HG02981 (cell line): ENCODE measurements at regions not wholly inside any gene's neighbourhood (a gene's known extent, or its start where the extent isn't known, plus 50 kb on each side); places are given as distances from the start of the nearest gene placed in this dataset.

Experiments
- ATAC-seq: cut with Tn5 transposase; IDR thresholded peaks from one replicate; pipeline ENCODE4 v1.9.1; 2021; ENCODE audit warnings: mild to moderate bottlenecking, moderate library complexity; ENCODE audit not compliant: unreplicated experiment

DNA sequence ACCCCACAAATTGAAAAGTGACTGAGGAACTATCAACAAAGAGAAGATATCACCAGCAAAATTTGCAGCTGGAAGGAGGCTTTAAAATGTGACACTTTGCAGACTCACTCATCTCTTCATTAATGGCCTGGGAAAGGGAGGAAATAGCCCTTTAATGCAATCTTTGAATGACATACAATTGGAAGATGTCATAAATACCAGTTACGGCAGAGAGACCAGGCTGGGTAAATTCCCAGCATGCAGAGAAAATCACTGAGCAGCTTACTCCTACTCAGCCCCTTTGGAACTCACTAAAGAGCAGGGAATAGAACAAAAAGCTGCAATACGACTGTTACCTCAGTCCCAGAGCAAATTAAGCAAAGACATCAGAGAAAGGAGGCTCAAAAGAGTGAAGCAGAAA, 238.9 kb downstream of the HS3ST1 start:
- no peak for ATAC-seq

DNA sequence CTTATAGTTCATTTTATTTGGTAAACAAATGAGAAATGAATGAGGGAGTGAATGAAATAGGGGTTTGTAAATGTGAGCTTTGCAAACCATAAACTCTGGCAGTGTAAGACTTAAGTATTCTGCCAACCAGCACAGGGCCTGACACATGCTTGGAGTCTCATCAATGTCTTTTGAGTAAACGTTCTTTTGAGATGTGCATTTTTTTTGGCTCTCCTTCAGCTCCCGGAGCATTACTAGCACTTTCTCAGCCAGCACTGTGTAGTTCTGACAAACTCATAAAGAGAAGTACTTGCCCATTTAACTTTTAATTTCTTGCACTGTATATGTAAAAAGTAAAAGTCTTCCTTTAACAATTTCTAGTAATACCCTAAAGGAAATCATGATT, 245.3 kb downstream of the HS3ST1 start:
- no peak for ATAC-seq

DNA sequence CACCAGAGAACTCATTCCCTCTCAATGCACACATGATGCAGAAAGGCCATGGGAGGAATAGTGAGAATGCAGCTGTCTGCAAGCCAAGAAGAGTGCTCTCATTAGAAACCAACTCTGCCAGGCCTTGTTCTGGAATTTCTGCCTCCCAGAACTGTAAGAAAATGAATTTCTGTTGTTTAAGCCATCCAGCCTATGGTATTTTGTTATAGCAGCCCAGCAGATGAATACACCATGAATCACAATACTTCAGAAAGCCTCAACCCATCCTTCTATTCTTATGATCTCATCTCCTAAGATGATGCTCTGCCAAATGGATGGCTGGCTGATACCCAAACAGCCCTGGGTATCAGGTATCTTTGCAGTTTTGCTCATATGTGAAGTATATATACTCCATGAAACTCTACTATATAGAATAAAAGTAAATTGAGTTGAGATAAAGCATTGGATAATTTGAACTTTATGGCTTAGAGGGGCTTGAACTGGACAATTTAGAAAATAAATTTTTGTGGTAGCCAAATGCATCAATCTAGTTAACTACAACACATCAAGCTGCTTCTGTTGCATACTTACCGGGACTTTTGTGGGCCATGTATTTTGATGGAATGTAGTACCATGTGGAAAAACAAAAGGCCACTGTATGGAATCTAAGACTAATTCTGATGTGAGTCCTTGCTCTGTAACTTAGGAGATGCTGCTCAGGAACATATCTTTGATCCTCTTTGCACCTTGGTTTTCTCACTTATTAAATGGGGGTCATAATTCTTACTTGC, 245.9 kb downstream of the HS3ST1 start:
- ATAC-seq, result no peak

DNA sequence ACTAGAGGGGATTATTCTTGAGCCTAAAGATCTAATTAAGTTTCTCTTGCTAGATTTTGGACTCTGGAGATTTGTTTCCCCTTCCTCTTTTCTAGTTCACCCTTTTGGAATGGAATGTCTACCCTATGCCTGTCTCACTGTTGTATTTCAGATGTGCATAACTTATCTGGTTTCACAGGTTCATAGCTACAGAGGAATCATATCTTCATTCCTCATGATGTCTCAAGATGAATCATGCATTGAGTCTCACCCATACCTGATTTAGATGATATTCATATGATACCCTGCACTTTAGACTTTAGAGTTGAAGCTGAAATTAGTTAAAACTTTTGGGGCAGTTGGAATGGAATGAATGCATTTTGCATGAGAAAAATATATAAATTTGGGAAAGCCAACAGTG, 246.7 kb downstream of the HS3ST1 start:
- ATAC-seq, result no peak

DNA sequence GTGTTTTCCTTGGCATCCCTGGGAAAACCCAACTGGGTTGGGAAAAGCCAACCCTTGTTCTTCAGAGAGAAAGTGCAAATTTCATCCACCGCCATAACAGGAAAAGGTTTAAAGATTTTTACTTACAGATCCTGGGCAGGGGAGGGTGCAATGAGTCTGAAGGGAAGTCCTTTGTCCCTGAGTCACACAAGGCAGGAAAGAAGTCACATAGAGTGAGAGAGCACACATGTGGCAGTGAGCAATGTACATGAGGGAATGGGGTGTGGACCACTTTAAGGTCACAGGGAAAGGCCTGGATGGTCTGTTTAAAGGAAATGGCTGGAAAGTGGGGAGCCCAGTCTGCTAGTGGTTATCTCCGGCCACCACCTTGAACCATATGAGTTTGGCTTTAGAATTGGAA, 248.9 kb downstream of the HS3ST1 start:
- no peak for ATAC-seq

DNA sequence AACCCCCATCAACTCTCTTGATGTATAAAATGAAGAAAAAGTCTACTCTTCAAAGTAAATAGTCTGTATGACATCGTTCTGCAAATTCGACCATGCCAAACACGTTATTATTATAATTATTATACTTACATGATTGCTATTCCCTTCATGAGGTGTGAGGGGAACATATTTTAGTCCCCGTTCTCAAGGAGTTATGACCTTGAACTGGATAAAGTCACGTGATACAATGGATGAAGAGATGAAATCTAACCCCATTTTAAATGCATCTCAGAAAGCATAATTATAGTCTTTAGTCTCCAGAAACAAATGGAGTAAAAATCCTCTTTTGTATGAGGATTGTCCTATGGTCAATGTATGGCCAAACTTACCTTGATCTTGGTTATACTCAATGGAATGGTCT, 250.3 kb downstream of the HS3ST1 start:
- ATAC-seq, result no peak

DNA sequence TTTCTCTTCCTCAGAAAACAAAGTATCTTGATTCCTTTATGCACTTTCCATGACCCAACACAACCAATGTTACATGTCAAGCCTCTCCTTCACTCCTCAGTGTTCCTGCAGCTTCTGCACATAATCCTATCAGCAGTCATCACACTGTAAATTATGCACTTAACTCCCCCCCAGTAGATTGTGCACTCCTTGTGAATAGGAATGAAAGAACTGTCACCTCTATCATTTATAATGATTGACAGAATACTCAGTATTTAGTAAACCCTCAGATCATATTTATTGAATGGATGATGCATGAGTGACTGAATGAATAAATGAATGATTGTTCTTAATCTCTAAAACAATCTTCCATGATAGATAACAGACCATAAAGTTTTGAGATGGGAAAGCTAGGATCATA, 253.3 kb downstream of the HS3ST1 start:
- ATAC-seq, result no peak

DNA sequence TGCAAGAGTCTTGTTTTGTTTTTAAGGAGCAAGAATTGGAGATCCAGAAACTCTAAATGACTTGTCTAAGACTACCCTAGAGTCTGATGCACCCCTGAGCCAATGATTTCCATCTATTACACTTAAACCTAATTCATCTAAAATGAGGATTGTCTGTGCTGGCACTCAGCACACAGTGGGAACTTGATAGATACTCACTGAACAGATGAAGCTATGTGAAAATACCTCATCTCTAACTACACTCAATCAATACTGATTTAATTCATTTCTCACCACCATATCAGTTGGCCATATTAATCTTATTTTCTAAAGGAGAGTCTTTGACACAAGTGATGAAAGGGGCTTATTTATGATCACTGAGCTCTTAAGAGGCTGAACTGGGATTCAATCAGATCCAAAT, 262.1 kb downstream of the HS3ST1 start:
- no peak for ATAC-seq

DNA sequence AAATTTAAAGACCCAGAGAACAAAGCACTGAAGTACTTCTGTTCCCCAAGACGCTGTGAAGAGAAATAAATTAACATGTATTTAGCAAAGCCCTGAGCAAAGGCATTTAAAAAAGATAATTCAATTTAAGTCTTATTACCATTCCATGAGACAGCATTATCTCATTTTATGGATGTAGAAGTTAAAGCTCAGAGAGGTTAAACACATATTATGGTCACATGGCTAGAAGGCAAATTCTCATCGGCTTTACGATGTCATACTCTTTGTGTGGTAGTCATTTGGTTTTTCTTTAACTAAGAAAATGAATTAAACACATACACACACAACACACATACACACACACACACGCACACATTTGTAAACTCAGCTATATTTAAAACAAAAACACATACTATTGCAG, 262.7 kb downstream of the HS3ST1 start:
- no peak for ATAC-seq

DNA sequence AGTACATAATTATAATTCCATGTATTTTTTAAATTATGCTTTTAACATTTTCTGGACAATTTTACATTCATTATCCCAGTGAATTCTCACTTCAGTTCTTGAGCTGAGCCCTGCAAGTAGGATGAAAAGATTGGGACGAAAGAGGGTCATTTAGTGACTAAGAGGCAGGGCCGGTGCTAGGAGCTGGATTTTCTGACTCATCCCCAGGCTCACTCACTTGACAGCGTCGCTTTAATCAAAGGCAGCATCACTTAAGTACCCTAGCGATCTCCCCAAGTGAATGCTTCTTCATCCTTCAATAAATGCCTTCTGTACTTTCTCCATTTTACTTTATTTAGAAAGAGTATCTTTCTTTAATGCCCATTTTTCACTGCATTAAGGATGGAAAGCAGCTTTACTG, 263.6 kb downstream of the HS3ST1 start:
- ATAC-seq, result no peak

DNA sequence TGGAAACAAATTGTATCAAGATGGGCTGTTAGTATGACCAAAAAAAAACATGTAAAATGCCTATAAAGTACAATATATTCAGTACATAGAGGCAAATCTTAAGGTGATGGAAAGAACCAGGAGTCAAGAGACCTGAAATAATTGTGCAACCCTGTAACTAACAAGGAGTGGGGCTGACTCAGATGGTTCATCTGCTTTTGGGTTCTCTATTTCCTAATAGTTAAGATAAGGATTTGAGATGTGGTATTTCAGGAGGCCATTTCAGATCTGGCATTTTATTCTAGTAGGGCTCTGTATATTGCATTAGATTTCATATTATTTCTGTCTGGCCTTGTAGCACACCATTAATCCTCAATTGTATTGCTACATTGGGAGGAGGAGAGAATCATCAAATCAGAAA, 268.4 kb downstream of the HS3ST1 start:
- ATAC-seq, result no peak

DNA sequence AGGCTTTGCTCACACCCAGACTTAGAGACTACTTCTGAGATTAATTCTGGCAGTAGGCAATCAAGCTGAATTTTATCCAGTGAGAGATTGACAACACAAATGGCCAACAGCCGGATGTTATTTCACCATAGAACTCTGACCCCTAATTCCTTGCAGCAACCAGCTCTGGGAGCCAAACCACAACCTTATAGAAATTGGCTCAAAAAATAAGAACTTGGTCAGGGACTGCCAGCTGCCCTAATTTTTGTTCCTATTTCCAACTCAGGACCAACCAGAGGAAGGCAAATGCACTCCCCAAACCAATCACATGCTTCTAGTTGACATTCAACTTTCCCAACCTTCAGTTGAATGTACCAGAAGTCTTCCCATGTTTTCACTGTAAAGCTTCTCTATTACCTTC, 269.7 kb downstream of the HS3ST1 start:
- ATAC-seq, result no peak

DNA sequence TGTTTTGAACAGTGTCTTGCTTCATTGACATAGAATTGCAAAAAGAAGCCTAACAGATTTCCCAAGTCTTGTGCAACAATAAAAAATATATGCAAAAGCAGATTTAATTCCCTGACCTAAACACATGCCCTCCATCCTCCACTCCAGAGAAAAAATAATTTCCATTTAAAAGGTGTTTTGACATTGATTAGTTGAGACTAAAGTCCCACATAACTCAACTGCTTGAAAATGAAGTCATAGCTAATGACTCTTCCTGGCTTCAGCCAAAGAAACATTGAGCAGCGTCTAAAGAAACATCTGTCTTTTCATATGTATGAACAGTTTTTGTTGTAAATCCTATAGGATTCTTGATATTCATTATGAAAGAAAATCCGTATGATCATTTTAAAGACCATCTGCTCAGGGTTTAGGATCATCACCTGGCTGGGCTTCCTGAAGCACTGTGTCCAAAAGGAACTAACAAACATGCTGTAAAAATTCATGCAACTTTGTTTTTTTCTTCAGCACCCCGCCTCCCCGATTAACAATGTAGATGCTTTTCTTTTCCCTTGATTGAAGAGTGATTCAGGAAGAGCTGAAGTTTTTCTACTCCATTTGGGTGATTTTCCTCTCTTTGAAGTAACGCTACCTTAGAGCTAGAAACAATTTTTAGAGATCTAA, 273.4 kb downstream of the HS3ST1 start:
- ATAC-seq, result no peak

DNA sequence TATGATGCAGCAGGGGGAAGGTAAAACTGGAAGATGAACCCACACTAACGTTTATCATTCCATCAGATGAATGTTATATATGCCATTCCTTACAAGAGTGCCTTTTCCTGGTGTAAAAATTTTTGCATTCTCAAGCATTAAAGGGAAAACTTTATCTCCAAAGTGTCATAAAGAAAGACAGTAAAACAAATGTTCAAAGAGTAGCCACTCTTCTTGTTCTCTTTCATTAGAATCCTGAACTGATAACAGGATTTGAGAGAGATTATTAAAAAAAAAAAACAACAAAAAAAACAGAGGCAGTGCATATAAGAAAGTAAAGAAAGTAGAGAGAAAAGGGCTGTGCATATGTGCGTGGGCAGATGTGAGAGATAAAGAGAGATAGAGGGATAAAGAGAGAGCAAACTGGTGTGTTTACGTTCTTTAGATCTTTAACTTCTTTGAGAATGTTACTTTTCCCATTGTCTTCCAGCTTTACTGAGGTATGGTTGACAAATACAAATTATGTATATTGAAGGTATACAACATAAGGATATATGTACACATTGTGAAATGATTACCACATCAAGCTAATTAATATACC, 275.4 kb downstream of the HS3ST1 start:
- ATAC-seq, result no peak

DNA sequence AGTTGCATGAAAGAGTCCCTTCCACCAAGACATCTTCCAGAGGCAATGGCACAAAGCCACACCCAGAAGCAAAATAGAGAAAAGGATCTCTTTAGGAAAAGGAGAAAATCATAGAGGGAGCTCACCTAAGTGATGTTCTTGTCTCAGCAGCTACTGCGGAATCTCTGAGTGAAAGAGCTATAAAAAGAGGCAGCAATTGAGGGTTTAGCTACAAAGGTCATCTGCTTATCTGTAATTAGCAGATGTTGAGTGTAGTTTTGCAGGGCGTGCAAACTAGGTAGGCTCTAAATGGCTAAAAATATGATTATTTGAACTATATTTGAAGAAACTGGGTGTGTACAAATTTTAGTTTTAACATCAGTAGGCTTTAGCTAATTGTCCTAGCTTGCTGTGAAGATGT, 276.0 kb downstream of the HS3ST1 start:
- no peak for ATAC-seq

DNA sequence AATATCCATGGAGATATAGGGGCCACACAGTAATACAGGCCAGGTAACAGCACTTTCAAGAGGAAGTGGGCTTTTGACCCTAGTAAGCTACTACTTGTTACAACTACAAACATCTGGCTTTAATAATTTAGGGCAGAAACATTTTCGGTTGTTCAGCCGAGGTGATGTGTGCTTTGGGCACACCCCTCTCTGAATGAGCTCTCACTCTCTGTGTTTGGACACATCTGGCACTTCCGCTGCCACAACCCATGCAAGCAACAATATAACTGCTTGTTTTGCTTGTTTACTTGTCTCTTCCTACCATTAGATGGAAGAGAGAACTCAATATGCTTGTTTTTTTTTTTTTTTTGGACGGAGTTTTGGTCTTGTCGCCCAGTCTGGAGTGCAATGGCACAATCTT, 277.2 kb downstream of the HS3ST1 start:
- no peak for ATAC-seq

DNA sequence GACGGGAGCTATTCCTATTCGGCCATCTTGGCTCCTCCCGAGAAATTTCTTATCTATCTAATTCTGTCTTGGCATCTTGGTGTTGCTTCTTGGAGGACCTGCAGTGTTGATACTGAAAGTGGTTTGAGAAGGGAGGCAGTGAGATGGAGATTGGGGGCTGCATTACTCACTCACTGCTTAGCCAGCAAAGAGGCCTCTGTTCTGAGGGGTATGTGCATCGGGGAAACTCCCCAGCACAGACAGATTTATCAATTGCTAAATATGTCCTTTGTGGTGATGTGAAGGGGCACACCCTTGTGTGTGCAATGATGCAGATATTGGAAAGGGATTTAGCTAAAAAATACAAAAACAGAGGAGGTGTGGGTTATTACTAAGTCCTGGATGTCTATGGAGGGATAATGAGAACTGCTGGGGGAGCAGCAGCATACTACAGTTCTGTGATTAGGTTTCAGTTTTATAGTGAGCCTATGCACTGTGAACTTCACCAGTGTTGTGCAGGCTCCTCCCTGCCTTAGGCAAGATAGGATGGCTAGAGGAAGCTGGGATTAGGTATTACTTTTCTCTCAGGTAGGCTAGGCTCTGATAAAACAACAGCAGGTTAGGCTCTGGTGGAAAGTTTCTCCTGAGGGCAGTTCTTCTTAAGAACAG, 279.0 kb downstream of the HS3ST1 start:
- no peak for ATAC-seq

DNA sequence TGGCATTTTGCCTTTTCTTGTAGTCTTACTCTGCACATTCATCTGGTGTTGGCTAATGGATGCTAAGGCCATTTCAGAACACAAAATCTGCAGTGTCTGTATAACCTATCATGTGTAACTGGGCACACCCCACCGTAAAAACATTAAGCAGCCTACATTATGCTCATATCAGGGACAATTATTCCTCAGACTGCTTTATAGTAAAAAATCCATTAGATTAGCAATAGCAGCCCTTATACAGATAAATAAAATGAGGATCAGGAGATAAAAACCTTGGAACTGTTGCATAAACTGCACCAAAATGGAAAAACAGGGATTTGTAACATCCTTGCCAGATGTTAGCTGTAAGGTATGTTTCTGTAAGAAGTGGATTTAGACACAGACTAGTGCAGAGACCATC, 288.8 kb downstream of the HS3ST1 start:
- no peak for ATAC-seq

DNA sequence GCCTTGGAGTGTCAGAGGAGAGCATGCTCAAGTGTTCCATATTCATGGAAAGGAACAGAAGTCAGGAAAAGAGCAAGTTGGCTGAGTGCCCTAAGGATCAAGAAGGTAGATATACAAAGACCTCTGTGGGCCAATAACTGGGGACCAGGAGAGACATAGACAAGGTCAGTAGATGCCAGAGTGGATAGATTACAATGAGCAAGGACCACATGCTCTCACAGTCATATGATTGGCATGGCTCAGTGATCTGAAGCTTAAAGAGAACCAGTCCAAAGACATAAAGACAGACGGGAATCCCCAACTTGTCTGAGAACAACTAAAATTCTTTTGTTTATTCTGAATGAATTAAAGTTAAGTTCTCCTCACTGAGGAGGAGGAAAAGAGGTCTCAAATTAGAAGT, 289.7 kb downstream of the HS3ST1 start:
- ATAC-seq, result peak; percentile 51

DNA sequence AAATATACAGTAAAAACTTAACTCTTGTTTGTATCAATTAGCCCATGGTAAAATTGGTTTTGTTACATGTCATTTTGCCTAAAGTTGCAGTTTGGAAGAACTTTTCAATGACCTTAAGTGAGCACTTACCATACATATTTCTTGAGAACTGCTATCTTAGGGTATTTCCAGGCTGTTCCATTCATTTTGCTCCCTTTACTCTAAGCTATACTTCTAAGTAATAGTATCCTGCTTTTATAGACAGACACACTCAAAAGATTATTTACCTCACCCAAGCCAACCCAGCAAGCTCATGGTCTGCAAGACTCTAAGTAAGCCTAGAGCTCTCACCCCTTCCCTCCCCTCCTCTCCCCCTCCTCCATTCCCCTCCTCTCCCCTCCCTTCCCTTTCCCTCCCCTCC, 294.0 kb downstream of the HS3ST1 start:
- ATAC-seq, result no peak

DNA sequence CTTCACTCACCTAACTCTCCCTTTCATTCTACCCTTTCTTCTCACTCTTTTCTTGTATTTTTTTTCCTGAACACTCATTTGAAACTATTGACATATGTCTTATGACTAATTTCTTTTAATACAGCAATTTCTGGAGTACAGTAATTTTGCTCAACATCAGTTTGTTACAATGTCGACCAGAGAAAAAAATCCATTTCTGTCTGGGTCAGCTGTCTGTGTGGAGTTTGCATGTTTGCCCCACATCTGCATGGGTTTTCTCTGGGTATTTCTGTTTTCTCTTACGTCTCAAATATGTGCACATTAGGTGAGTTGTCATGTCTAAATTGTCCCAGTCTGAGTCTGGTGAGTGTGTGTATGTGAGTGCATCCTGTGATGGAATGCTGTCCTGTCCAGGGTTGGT, 294.8 kb downstream of the HS3ST1 start:
- no peak for ATAC-seq

DNA sequence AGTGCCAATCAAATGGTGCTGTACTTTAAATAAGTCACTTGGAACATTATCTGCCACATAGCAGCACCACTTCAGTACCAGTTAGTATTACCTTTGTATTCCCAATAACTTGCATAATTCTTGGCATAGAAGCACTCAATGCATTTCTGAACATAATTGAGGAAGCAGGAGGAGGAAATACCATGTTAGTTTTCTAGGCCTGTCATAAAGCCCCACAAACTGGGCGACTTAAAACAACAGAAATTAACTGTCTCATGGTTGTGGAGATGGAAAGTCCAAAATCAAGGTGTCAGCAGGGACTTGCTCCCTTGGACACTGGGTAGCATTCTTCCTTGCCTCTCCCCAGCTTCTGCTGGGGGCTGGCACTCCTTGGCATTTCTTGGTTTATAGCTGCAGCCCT, 296.2 kb downstream of the HS3ST1 start:
- ATAC-seq, result no peak
